Gastroesophageal sphincter (tissue), 3 donors: ENCODE measurements at regions not wholly inside any gene's neighbourhood (a gene's known extent, or its start where the extent isn't known, plus 50 kb on each side); places are given as distances from the start of the nearest gene placed in this dataset.

ENCODE experiments used
- CTCF ChIP-seq, 4 experiments: fragments of 200-600 bp in 2 of 4; fragments of 450-650 bp in 2 of 4; sonication (generic) in 1 of 4; IDR thresholded peaks; one replicate each; pipeline ENCODE4 v1.5.1; 2017 to 2019; ENCODE audit warnings: antibody characterized with exemption in 4 of 4, mild to moderate bottlenecking in 2 of 4, moderate library complexity in 2 of 4
- EP300 ChIP-seq: sonication (generic); formaldehyde crosslinking; IDR thresholded peaks from one replicate; pipeline ENCODE4 v1.6.1; 2017; ENCODE audit warnings: antibody characterized with exemption, mild to moderate bottlenecking
- POLR2A ChIP-seq, 2 donors: fragments of 450-650 bp; IDR thresholded peaks; one replicate each; pipeline ENCODE4 v1.6.1; 2017; ENCODE audit warnings: antibody characterized with exemption in 2 of 2, mild to moderate bottlenecking in 2 of 2, moderate library complexity in 1 of 2
- POLR2AphosphoS5 ChIP-seq: sonication (generic); formaldehyde crosslinking; IDR thresholded peaks from one replicate; pipeline ENCODE4 v1.6.1; 2017; ENCODE audit warnings: antibody characterized with exemption

DNA sequence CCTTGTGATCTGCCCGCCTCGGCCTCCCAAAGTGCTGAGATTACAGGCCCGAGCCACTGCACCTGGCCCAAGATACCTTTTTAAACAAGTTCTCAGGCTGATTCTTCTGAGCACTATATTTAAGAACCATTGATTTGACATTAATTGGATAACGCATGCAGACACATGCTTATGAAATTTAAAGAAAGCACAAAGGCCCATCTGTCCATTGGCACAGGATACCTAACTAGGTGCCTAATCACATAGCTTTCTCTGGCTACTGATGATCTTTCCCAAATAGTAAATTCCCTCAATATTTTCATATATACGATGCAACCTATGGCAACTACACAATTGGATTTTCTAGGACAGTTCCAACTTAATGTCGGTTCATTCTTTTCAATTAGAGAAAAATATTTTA lies 62.5 kb upstream of the STAM2 start:
- TF ChIP-seq POLR2A (IDR thresholded peaks at IDR 0.05) (no peak), CTCF (IDR thresholded peaks at IDR 0.05) (no peak), EP300 (no peak), POLR2AphosphoS5 (no peak)
